ENCODE measurements at regions not wholly inside any gene's neighbourhood (a gene's known extent, or its start where the extent isn't known, plus 50 kb on each side); places are given as distances from the start of the nearest gene placed in this dataset.

GRCh38 chr7:124208642-124209041 lies 175.8 kb upstream of the TMEM229A start:
- Histone ChIP-seq H3K4me1 (no peaks in the 10 kb centered on the region), H3K4me3 (no peak overlapping the region), H3K9me3 (no peaks in the 10 kb centered on the region), H3K36me3 (no peaks in the 10 kb centered on the region), H3K27ac (no peak overlapping the region), H3K27me3 (no peaks in the 10 kb centered on the region)
- DNase-seq = no peak
- no peak for TF ChIP-seq CTCF (IDR thresholded peaks at IDR 0.05)
- intact Hi-C loops (cut with DNase I; ENCODE audit: low total_unique reads) = no loop called here

GRCh38 chr7:124208173-124208572 lies 175.3 kb upstream of the TMEM229A start:
- intact Hi-C loops (cut with DNase I; ENCODE audit: low total_unique reads) = no loop called here
- H3K27ac ChIP-seq = no peak overlapping the region
- H3K27me3 ChIP-seq = no peaks in the 10 kb centered on the region
- no peaks in the 10 kb centered on the region for H3K36me3 ChIP-seq
- no peak overlapping the region for H3K4me3 ChIP-seq
- no peaks in the 10 kb centered on the region for H3K4me1 ChIP-seq
- DNase-seq = no peak
- TF ChIP-seq CTCF (IDR thresholded peaks at IDR 0.05) = no peak
- no peaks in the 10 kb centered on the region for H3K9me3 ChIP-seq

GRCh38 chr7:124205526-124205925 lies 172.7 kb upstream of the TMEM229A start:
- Histone ChIP-seq H3K27ac (no peak overlapping the region), H3K27me3 (no peaks in the 10 kb centered on the region), H3K9me3 (no peaks in the 10 kb centered on the region), H3K4me3 (no peak overlapping the region), H3K4me1 (no peaks in the 10 kb centered on the region), H3K36me3 (no peaks in the 10 kb centered on the region)
- no peak for DNase-seq
- no peak for TF ChIP-seq CTCF (IDR thresholded peaks at IDR 0.05)
- intact Hi-C loops (cut with DNase I; ENCODE audit: low total_unique reads) = no loop called here

- Histone ChIP-seq H3K27me3 (no peaks in the 10 kb centered on the region), H3K9me3 (no peaks in the 10 kb centered on the region), H3K4me1 (no peaks in the 10 kb centered on the region), H3K27ac (no peak overlapping the region), H3K4me3 (no peak overlapping the region), H3K36me3 (no peaks in the 10 kb centered on the region)
- no peak for DNase-seq
- no peak for TF ChIP-seq CTCF (IDR thresholded peaks at IDR 0.05)
- intact Hi-C loops (cut with DNase I; ENCODE audit: low total_unique reads) = no loop called here
Measured at GRCh38 chr7:124202546-124202945, 169.7 kb upstream of the TMEM229A start.

GRCh38 chr7:124201768-124202349 lies 169.0 kb upstream of the TMEM229A start:
- no peaks in the 10 kb centered on the region for H3K4me1 ChIP-seq
- H3K4me3 ChIP-seq = no peak overlapping the region
- no peaks in the 10 kb centered on the region for H3K27me3 ChIP-seq
- TF ChIP-seq CTCF (IDR thresholded peaks at IDR 0.05) = no peak
- no peak for DNase-seq
- no peaks in the 10 kb centered on the region for H3K9me3 ChIP-seq
- H3K27ac ChIP-seq = no peak overlapping the region
- H3K36me3 ChIP-seq = no peaks in the 10 kb centered on the region
- intact Hi-C loops (cut with DNase I; ENCODE audit: low total_unique reads) = no loop called here

GRCh38 chr7:124196519-124196918 lies 163.7 kb upstream of the TMEM229A start:
- DNase-seq = no peak
- no peaks in the 10 kb centered on the region for H3K27me3 ChIP-seq
- TF ChIP-seq CTCF (IDR thresholded peaks at IDR 0.05) = no peak
- H3K36me3 ChIP-seq = no peaks in the 10 kb centered on the region
- intact Hi-C loops (cut with DNase I; ENCODE audit: low total_unique reads) = loop anchor here (5.0 kb wide), 1 partner anchor 1471 kb away; no protein-coding TSS in a partner anchor
- H3K4me3 ChIP-seq = no peak overlapping the region
- no peaks in the 10 kb centered on the region for H3K9me3 ChIP-seq
- no peaks in the 10 kb centered on the region for H3K4me1 ChIP-seq
- H3K27ac ChIP-seq = no peak overlapping the region
